Omental fat pad (tissue), 3 donors: ENCODE measurements at regions not wholly inside any gene's neighbourhood (a gene's known extent, or its start where the extent isn't known, plus 50 kb on each side); places are given as distances from the start of the nearest gene placed in this dataset.
"Not testable (repeated sequence)": the region's sequence is repeated elsewhere in the genome, so short reads cannot be mapped to it uniquely, and the experiment has no call there.

Source experiments
- ATAC-seq: fragments of 150-250 bp; one replicate; pipeline ENCODE4 v1.9.1; 2016; ENCODE audit warnings: mild to moderate bottlenecking, moderate library complexity; ENCODE audit not compliant: low FRiP score
- DNase-seq: peaks from one replicate; pipeline ENCODE4 v3.0.0-alpha.2; 2019; ENCODE audit warnings: low spot score
- TF ChIP-seq, protein P1 (sequence below), 3 donors: fragments of 450-650 bp; IDR thresholded peaks; one replicate each; pipeline ENCODE4 v1.5.1; 2016 to 2017; ENCODE audit warnings: antibody characterized with exemption in 3 of 3, mild to moderate bottlenecking in 3 of 3, moderate library complexity in 2 of 3

DNA sequence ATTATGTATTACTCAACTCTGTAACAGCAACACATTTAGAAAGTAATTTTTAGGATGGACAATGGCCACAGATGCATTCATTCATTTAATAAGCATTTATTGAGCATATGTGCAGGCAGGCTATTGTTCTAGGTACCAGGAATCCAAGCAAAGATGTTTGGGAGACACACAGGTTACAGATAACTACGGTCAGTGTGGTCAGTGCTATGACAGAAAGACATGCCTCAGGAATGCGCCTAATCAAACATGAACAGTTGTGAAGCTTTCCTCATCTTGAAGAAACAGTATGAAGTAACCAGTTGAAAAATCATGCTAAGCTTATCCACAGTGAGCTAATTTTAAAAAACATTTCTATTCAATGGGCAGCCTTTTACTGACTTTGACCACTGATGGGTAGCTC lies 155.4 kb upstream of the CCDC54 start:
- TF ChIP-seq, protein P1, sequence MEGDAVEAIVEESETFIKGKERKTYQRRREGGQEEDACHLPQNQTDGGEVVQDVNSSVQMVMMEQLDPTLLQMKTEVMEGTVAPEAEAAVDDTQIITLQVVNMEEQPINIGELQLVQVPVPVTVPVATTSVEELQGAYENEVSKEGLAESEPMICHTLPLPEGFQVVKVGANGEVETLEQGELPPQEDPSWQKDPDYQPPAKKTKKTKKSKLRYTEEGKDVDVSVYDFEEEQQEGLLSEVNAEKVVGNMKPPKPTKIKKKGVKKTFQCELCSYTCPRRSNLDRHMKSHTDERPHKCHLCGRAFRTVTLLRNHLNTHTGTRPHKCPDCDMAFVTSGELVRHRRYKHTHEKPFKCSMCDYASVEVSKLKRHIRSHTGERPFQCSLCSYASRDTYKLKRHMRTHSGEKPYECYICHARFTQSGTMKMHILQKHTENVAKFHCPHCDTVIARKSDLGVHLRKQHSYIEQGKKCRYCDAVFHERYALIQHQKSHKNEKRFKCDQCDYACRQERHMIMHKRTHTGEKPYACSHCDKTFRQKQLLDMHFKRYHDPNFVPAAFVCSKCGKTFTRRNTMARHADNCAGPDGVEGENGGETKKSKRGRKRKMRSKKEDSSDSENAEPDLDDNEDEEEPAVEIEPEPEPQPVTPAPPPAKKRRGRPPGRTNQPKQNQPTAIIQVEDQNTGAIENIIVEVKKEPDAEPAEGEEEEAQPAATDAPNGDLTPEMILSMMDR (IDR thresholded peaks at IDR 0.05) = no peak
- no peak for ATAC-seq
- no peak for DNase-seq

DNA sequence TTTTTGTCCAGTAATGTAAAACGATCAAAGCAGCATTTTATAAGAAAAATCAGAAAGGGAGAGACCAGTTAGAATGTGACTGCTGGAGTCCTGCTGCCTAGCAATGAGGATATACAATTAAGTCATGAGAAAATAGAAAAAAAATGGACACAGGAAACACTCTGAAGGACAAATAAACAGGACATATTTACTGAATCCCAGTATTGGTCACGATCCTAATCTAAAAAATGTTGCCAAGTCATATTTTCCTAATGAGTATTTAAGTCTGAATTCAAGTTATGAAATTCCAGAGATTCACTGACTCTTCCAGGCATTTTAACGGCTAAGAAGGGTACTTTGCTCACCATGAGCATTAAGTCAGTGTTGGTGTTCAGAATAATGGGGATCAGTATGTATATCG lies 154.3 kb upstream of the CCDC54 start:
- ATAC-seq (no peak), DNase-seq (no peak)
- TF ChIP-seq, protein P1 (IDR thresholded peaks at IDR 0.05) = no peak

DNA sequence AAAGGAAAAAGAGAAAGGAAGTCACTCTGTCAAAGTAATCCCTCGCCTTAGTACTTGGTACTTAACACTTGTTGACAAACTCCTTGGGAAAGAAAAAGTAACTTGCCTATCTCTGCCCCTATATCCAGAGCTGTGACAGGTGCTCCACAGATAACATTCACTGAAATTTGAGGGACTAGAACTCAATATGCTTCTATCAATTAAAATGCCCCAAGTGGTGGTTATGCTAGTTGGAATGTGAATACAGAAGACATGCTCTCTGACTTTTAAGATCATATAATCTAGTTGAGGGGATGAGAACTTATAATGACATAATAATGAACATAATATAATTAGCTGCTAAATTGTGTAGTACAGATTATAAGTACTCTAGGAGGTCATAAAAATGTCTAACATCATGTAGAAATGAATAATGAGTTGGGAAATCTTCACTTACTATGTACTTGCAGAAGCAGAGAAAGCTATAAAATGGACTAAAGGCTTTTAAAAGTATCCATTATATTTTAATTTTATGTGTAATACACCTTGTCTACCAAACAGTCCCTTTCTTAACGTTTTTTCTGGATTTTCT lies 153.1 kb upstream of the CCDC54 start:
- TF ChIP-seq, protein P1 (IDR thresholded peaks at IDR 0.05) = no peak
- DNase-seq (no peak), ATAC-seq (no peak)

DNA sequence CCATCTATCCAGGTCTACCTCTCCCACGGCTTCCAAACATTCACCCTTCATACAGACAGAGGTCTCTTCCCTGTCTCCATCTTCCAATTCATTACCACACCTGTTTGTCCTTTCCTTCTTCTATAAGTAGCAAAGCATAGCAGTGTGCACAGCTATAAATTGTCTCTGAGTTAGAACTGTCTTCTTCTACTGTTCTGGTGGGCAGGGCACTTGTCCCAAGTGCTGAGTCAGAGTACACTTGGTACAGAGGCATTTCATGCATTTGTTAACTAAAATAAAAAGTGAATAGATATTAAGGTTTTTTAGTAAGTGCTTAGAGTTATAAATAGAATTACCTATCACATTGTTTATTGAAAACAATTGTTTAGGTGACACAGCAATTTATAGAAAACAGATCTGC lies 150.1 kb upstream of the CCDC54 start:
- ATAC-seq = no peak

DNA sequence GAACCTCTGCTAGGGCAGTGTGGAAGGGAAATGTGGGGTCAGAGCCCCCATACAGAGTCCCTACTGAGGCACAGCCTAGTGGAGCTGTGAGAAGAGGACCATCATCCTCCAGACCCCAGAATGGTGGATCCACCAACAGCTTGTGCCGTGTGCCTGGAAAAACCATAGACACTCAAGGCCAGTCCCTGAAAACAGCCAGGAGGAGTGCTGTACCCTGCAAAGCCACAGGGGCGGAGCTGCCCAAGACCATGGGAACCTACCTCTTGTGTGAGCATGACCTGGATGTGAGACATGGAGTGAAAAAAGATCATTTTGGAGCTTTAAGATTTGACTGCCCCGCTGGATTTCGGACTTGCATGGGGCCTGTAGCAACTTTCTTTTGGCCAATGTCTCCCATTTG lies 143.4 kb upstream of the CCDC54 start:
- ATAC-seq = not testable (repeated sequence)

More for the DNA sequence above, 150.1 kb upstream of the CCDC54 start:
- TF ChIP-seq, protein P1 (IDR thresholded peaks at IDR 0.05) = no peak
- no peak for DNase-seq

DNA sequence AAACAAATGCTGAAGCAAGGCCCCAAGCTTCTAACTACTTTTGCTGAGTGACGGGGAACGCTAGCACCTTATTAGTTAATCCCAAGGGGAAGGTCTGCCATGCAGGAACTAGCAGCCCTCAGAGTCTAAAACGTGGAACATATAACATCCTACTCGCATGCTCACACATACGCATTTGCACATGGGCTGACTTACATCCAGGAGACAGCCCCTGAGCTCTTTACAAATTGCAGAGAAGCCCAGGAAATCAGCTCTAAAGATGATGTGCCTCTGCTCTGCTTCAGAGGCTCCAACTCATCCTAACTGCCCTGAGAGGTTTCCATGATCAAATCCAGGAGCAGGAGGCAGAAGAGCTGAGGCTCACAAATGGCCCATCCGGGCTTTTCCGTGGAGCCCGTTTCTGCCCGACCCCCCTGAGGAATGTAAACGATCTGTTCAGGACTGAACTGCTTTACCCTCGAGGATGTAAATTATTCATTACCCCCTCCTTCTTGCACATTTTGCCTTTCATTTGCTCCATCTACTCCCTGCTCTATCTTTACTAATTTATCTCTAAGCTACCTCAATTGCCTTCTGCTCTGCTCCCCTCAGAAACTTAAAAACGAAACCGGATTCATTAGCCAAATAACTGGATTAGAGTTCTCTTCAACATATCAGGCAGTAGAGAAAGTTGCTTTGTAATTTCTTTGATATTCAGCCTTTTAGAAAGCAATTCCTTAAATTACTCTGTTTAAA lies 141.9 kb upstream of the CCDC54 start:
- TF ChIP-seq, protein P1 (IDR thresholded peaks at IDR 0.05) = no peak
- peak; percentile 35 for ATAC-seq
- no peak for DNase-seq

More for the DNA sequence above, 143.4 kb upstream of the CCDC54 start:
- not testable (repeated sequence) for DNase-seq

DNA sequence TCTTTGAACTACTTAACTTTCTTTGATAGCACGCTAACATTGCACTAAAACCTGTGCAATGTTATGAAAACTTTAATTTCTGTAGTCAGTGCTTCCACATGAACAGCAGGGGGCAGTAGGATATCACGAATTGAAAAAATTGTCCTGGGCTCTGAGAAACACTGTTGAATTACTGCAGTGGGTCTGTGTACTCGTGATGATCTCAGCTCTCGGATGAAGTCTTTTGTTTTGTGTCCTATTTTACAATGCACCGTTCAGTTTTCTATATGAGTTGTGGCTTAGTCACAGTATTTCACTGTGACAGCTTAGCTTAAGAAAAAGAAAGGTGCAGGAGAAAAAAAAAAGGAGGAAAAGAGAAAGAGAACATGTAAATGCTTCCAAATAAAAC lies 141.3 kb upstream of the CCDC54 start:
- ATAC-seq = peak; percentile 83
- TF ChIP-seq, protein P1 (IDR thresholded peaks at IDR 0.05) = peak in 1 of 3 donors; percentile 42
- DNase-seq = no peak
